Nephron (organoid): ENCODE measurements at regions not wholly inside any gene's neighbourhood (a gene's known extent, or its start where the extent isn't known, plus 50 kb on each side); places are given as distances from the start of the nearest gene placed in this dataset.
A peak's percentile ranks its signal among the peaks of the same experiment; 100 is the strongest.

Source experiments
- H3K27ac Mint-ChIP-seq, 3 experiments: 2 replicates each; pipeline ENCODE4 v1.8.0; 2020; ENCODE audit warnings: mixed read lengths in 3 of 3, mild to moderate bottlenecking in 2 of 3, moderate library complexity in 1 of 3
- H3K27me3 Mint-ChIP-seq: 2 replicates; pipeline ENCODE4 v1.8.0; 2021; ENCODE audit warnings: low read depth, mild to moderate bottlenecking, moderate library complexity, mixed read lengths
- H3K36me3 Mint-ChIP-seq: 2 replicates; pipeline ENCODE4 v1.8.0; 2020; ENCODE audit warnings: low read depth, mixed read lengths
- H3K4me1 Mint-ChIP-seq: 2 replicates; pipeline ENCODE4 v1.8.0; 2020; ENCODE audit warnings: mixed read lengths
- H3K4me3 Mint-ChIP-seq, 3 experiments: 2 replicates each; pipeline ENCODE4 v1.8.0; 2020; ENCODE audit warnings: mild to moderate bottlenecking in 3 of 3, mixed read lengths in 3 of 3, moderate library complexity in 2 of 3
- H3K9me3 Mint-ChIP-seq: 2 replicates; pipeline ENCODE4 v1.8.0; 2020; ENCODE audit warnings: mixed read lengths
- TF ChIP-seq, protein P1 (sequence below), 3 experiments: fragments of 200-600 bp; sonication (generic); IDR thresholded peaks; one replicate each; pipeline ENCODE4 v1.5.0; 2021; ENCODE audit warnings: antibody characterized with exemption in 3 of 3; ENCODE audit not compliant: unreplicated experiment in 3 of 3

DNA sequence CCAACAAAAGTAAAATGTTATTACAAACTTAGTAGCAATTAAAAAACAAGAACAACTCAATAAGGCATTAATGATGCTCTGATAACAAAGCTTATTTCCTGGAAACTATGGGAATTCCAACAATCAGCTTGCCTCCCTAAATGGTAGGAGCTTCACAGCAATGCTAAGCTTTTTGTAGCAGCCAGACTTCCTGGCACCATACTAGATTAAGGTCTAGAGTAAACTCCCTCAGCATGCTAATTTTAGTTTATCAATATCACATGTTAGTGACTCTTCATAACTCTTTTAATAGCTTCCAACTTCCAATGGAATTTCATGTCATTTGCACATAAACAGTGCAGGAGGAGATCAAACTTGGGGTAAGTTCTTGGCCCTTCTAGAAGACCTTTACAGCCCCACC lies 782.0 kb downstream of the MCTP2 start:
- H3K27me3 Mint-ChIP-seq = peaks cover 3% of the 10 kb centered on the region
- peaks cover 36% of the 10 kb centered on the region for H3K4me1 Mint-ChIP-seq
- peak overlapping the region in 1 of 3 experiments; percentile 7 for H3K27ac Mint-ChIP-seq
- TF ChIP-seq, protein P1, sequence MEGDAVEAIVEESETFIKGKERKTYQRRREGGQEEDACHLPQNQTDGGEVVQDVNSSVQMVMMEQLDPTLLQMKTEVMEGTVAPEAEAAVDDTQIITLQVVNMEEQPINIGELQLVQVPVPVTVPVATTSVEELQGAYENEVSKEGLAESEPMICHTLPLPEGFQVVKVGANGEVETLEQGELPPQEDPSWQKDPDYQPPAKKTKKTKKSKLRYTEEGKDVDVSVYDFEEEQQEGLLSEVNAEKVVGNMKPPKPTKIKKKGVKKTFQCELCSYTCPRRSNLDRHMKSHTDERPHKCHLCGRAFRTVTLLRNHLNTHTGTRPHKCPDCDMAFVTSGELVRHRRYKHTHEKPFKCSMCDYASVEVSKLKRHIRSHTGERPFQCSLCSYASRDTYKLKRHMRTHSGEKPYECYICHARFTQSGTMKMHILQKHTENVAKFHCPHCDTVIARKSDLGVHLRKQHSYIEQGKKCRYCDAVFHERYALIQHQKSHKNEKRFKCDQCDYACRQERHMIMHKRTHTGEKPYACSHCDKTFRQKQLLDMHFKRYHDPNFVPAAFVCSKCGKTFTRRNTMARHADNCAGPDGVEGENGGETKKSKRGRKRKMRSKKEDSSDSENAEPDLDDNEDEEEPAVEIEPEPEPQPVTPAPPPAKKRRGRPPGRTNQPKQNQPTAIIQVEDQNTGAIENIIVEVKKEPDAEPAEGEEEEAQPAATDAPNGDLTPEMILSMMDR (IDR thresholded peaks at IDR 0.05; ENCODE audit: unreplicated experiment in 3 of 3) = no peak
- H3K9me3 Mint-ChIP-seq = no peaks in the 10 kb centered on the region
- no peak overlapping the region for H3K4me3 Mint-ChIP-seq
- no peaks in the 10 kb centered on the region for H3K36me3 Mint-ChIP-seq

DNA sequence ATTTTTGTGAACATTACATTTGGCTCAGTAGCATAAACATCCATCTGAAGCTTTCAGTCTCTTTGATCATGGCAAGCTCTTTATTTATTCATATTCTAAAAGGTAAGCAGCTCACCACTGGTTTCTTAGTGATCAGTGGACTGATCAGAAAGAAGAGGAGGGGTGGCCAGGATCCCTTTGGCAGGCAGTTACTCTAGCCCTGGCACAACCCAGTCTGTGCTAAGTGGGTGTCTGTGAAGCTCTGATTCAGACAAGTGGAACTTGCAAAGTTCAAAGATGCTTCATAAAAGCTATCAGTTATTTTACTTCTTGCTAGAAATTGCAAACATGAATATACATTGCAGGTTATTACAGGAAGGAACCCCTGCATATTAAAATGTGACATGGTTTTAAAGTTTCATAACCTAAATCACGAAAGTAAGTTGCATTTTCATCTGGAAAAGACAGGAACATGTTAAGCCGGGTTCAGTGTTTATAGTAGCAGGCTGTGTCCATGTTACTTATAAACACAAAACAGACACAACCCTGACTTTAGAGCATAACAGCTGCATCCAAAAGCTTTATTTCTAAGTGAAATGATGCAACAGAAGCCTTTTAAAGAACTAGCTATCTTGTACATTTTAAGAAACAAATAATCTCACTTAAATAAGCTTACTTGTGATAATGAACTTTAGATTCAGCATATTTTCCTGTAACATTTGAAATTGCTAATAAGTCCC lies 785.3 kb downstream of the MCTP2 start:
- Mint-ChIP-seq H3K4me1 (peaks cover 40% of the 10 kb centered on the region), H3K27ac (peak overlapping the region in 2 of 3 experiments; percentile 41 to 87), H3K4me3 (no peak overlapping the region), H3K36me3 (no peaks in the 10 kb centered on the region), H3K27me3 (peaks cover 3% of the 10 kb centered on the region), H3K9me3 (peaks cover 4% of the 10 kb centered on the region)
- TF ChIP-seq, protein P1 (IDR thresholded peaks at IDR 0.05; ENCODE audit: unreplicated experiment in 3 of 3) = no peak

DNA sequence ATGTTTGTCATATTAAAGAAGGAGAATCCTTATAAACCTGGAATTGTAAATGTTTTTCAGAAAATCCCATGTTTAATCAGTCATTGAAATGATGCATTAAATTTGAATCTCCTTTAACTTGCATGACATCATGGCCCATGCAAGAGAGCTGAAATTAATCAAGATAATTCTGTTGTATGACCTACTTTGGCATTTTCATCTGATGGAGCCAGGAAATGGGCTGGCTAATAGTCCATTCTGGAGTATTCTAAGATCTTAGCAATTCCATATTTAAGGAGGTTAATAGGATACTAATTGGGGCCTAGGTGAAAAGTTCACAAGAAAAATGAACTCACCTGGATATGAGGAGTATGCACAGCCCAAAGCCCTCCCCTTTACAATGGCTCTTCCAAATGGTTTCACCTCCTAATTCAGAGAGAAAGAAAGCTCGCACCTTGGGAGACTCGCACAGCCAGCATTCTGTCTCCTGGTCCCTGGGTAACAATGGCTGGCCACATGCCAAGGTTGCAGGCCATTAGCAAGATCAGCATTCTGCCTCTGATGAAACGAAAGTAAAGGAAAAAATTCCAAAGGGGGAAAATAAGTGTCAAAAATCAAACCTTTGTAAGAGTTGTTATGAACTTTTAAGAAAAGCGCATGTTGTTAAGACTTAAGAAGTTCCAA lies 786.4 kb downstream of the MCTP2 start:
- peaks cover 40% of the 10 kb centered on the region for H3K4me1 Mint-ChIP-seq
- TF ChIP-seq, protein P1 (IDR thresholded peaks at IDR 0.05; ENCODE audit: unreplicated experiment in 3 of 3) = no peak
- H3K9me3 Mint-ChIP-seq = peaks cover 8% of the 10 kb centered on the region
- peaks cover 3% of the 10 kb centered on the region for H3K27me3 Mint-ChIP-seq
- H3K4me3 Mint-ChIP-seq = no peak overlapping the region
- H3K27ac Mint-ChIP-seq = peak overlapping the region in 2 of 3 experiments; percentile 41 to 73
- H3K36me3 Mint-ChIP-seq = peaks cover 4% of the 10 kb centered on the region

DNA sequence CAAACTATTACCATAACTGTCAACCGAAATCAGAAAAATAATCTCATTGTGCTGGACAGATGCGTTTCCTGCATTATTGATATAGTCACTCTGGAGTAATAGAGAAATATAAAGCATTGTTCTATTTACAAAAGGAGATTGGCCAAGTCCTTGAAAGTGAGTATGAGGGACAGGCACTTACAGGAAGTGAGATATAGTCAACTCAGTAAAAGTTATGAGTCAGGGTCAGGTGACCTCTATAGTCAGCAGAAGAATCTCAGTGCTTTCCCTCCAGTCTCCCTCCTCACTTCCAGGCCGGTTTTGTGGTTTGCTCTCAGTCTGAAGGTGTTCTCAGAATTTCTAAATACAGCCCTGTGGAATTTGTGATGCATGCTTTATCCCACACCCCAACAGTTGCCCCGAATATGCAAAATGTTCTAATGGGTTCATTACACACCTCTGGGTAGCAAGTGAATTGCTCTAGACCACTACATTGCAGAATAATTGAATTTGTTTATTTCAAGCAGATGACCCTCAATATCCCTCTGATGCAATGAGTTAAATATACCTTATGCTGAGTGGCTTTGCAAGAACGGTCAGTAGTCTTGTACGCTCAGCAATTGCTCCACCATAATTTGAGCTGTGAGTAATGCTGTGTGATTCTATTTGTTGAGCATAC lies 787.7 kb downstream of the MCTP2 start:
- Mint-ChIP-seq H3K36me3 (peaks cover 4% of the 10 kb centered on the region), H3K4me3 (no peak overlapping the region), H3K9me3 (peaks cover 10% of the 10 kb centered on the region), H3K4me1 (peaks cover 33% of the 10 kb centered on the region), H3K27ac (peak overlapping the region in 2 of 3 experiments; percentile 41 to 73), H3K27me3 (peaks cover 3% of the 10 kb centered on the region)
- TF ChIP-seq, protein P1 (IDR thresholded peaks at IDR 0.05; ENCODE audit: unreplicated experiment in 3 of 3) = no peak

DNA sequence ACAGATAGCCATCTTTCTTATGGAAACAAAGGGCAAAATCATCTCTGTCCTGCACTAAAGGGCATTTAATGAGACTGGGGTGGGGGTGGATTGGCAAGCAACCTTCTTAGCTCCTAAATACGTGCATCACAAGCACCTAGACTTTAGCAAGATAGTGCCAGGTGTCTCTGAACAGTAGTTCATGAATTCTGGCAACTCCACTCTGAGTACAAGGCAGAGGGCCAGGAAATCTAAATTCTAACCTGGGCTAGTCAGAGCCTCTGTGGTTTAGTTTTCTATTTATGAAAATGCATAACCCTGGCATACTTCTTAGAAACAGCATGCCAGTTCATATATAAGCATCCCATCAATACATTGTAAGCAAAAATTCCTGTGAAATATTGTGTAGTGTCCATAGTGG lies 788.5 kb downstream of the MCTP2 start:
- Mint-ChIP-seq H3K36me3 (peaks cover 4% of the 10 kb centered on the region), H3K27me3 (peaks cover 3% of the 10 kb centered on the region), H3K4me3 (no peak overlapping the region), H3K9me3 (peaks cover 10% of the 10 kb centered on the region), H3K4me1 (peaks cover 24% of the 10 kb centered on the region), H3K27ac (no peak overlapping the region)
- TF ChIP-seq, protein P1 (IDR thresholded peaks at IDR 0.05; ENCODE audit: unreplicated experiment in 3 of 3) = no peak
